ENCODE measurements at regions not wholly inside any gene's neighbourhood (a gene's known extent, or its start where the extent isn't known, plus 50 kb on each side); places are given as distances from the start of the nearest gene placed in this dataset.

DNA sequence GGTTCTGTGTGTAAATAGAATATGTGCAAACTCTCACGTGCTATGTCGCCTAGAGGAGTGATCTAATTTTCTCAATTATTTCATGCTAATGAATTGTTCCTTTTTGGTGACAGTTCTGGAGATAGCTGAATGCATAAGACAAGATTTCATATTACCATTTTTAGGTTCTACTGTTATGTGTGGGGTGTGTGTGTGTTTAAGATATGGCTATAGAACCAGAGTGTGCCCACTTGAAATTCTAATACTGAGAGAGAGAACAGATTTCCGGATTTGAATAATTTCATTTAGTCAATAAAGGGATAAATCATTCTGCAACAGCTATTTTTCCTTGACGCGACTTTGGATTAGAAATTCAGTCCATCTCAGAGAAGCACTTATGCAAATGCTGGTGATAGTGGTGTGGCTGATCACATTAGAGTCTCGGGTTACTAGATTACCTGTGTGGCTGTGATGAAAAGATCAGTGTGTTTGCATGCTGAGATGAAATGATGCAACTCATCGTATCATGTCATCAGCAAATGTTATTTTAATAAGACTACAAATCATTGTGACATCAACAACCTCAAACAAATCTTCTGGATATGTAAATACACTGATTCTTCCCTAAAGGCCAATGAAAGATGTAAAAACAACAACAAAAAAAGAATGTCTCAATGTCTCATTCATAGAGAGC, 415.9 kb downstream of the EPHA4 start:
- TF ChIP-seq POLR2A (IDR thresholded peaks at IDR 0.05) (no peak), POLR2AphosphoS5 (IDR thresholded peaks at IDR 0.05) (no peak)
- TF ChIP-seq, protein P1, sequence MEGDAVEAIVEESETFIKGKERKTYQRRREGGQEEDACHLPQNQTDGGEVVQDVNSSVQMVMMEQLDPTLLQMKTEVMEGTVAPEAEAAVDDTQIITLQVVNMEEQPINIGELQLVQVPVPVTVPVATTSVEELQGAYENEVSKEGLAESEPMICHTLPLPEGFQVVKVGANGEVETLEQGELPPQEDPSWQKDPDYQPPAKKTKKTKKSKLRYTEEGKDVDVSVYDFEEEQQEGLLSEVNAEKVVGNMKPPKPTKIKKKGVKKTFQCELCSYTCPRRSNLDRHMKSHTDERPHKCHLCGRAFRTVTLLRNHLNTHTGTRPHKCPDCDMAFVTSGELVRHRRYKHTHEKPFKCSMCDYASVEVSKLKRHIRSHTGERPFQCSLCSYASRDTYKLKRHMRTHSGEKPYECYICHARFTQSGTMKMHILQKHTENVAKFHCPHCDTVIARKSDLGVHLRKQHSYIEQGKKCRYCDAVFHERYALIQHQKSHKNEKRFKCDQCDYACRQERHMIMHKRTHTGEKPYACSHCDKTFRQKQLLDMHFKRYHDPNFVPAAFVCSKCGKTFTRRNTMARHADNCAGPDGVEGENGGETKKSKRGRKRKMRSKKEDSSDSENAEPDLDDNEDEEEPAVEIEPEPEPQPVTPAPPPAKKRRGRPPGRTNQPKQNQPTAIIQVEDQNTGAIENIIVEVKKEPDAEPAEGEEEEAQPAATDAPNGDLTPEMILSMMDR (IDR thresholded peaks at IDR 0.05): no peak

Data from breast epithelium (tissue), 3 donors.